GM21529 (cell line): ENCODE measurements at regions not wholly inside any gene's neighbourhood (a gene's known extent, or its start where the extent isn't known, plus 50 kb on each side); places are given as distances from the start of the nearest gene placed in this dataset.

Experiments used
- ATAC-seq: cut with Tn5 transposase; IDR thresholded peaks from one replicate; pipeline ENCODE4 v1.9.1; 2021; ENCODE audit not compliant: unreplicated experiment

GRCh38 chr20:19945732-19946670, 71.2 kb upstream of the NAA20 start:
- ATAC-seq = no peak

GRCh38 chr20:19947611-19948264, 69.4 kb upstream of the NAA20 start:
- peak; percentile 70 for ATAC-seq

- ATAC-seq = no peak
Observed at GRCh38 chr20:19949195-19949867, 67.8 kb upstream of the NAA20 start.

- no peak for ATAC-seq
Observed at GRCh38 chr20:19950042-19950441, 67.1 kb upstream of the NAA20 start.

- no peak for ATAC-seq
Observed at GRCh38 chr20:19952392-19952791, 64.8 kb upstream of the NAA20 start.

- no peak for ATAC-seq
Observed at GRCh38 chr20:19953606-19954005, 63.6 kb upstream of the NAA20 start.

- no peak for ATAC-seq
Observed at GRCh38 chr20:19956976-19957375, 60.2 kb upstream of the NAA20 start.

GRCh38 chr20:19958219-19958618, 58.9 kb upstream of the NAA20 start:
- no peak for ATAC-seq

- no peak for ATAC-seq
Observed at GRCh38 chr20:19958928-19959327, 58.2 kb upstream of the NAA20 start.

- no peak for ATAC-seq
Observed at GRCh38 chr20:19960745-19961144, 56.4 kb upstream of the NAA20 start.

GRCh38 chr20:19961293-19961692, 55.9 kb upstream of the NAA20 start:
- no peak for ATAC-seq

- no peak for ATAC-seq
Observed at GRCh38 chr20:19962958-19963357, 54.2 kb upstream of the NAA20 start.

GRCh38 chr20:19964289-19965265, 52.6 kb upstream of the NAA20 start:
- no peak for ATAC-seq

- no peak for ATAC-seq
Observed at GRCh38 chr20:19966840-19967239, 50.3 kb upstream of the NAA20 start.
